ENCODE measurements at regions not wholly inside any gene's neighbourhood (a gene's known extent, or its start where the extent isn't known, plus 50 kb on each side); places are given as distances from the start of the nearest gene placed in this dataset.

DNA sequence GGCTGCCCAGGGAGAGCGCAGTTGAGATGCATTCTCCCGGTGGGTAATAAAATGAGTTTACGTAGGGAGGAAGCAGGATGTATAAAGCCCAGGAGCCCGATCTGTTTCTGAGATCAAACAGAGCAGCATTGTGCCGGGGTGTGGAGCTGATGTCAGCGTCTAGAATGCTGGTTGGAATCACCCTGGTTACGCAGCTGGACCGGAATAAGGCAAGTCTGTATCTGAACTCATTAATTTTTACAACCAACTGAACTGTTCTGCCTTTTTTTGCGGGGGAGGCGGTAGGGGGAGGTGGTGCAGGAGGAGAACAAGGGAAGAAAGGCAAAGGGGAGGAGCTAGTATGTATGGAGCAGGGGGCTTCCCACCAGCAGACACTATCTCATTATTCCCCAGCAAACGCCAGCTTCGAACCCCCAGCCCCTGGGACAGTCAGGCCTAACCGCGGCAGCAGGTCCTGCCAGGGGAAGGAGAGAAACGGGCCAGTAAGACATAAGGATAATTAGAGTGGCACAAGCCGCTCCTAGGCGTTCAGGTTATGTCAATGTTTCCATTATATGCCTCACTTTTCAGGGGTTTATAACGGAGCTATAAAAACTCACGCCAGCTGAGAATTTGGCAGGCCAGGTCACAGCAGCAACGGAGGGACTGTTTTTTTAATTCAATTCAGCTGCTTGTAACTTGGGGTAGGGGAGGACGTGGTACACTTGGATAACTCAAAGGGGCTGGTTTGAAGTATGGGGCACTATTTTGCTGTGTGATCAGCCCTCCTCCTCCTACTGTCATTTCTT, 175.3 kb upstream of the HES1 start (continued):
- TF ChIP-seq, protein P1, sequence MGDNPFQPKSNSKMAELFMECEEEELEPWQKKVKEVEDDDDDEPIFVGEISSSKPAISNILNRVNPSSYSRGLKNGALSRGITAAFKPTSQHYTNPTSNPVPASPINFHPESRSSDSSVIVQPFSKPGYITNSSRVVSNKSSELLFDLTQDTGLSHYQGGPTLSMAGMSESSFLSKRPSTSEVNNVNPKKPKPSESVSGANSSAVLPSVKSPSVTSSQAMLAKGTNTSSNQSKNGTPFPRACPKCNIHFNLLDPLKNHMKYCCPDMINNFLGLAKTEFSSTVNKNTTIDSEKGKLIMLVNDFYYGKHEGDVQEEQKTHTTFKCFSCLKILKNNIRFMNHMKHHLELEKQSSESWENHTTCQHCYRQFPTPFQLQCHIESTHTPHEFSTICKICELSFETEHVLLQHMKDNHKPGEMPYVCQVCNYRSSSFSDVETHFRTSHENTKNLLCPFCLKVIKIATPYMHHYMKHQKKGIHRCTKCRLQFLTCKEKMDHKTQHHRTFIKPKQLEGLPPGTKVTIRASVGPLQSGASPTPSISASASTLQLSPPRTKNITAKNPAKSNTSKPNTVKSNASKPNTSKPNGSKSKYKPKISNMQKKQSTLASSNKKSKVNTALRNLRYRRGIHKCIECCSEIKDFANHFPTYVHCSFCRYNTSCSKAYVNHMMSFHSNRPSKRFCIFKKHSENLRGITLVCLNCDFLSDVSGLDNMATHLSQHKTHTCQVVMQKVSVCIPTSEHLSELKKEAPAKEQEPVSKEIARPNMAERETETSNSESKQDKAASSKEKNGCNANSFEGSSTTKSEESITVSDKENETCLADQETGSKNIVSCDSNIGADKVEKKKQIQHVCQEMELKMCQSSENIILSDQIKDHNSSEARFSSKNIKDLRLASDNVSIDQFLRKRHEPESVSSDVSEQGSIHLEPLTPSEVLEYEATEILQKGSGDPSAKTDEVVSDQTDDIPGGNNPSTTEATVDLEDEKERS (tag by site-specific recombination; IDR thresholded peaks at IDR 0.05), result no peak
- TF ChIP-seq, protein P2, sequence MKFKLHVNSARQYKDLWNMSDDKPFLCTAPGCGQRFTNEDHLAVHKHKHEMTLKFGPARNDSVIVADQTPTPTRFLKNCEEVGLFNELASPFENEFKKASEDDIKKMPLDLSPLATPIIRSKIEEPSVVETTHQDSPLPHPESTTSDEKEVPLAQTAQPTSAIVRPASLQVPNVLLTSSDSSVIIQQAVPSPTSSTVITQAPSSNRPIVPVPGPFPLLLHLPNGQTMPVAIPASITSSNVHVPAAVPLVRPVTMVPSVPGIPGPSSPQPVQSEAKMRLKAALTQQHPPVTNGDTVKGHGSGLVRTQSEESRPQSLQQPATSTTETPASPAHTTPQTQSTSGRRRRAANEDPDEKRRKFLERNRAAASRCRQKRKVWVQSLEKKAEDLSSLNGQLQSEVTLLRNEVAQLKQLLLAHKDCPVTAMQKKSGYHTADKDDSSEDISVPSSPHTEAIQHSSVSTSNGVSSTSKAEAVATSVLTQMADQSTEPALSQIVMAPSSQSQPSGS (tag by site-specific recombination; IDR thresholded peaks at IDR 0.05; ENCODE audit: low read depth), result peak; percentile 25; the same call in 1 of the 2 replicates
- no peak for TF ChIP-seq ZNF174 (tag by site-specific recombination; IDR thresholded peaks at IDR 0.05)
- no peak for TF ChIP-seq ZNF501 (tag by site-specific recombination; IDR thresholded peaks at IDR 0.05)
- TF ChIP-seq, protein P3, sequence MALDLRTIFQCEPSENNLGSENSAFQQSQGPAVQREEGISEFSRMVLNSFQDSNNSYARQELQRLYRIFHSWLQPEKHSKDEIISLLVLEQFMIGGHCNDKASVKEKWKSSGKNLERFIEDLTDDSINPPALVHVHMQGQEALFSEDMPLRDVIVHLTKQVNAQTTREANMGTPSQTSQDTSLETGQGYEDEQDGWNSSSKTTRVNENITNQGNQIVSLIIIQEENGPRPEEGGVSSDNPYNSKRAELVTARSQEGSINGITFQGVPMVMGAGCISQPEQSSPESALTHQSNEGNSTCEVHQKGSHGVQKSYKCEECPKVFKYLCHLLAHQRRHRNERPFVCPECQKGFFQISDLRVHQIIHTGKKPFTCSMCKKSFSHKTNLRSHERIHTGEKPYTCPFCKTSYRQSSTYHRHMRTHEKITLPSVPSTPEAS (tag by site-specific recombination; IDR thresholded peaks at IDR 0.05), result no peak
- no peak for TF ChIP-seq RBAK (tag by site-specific recombination; IDR thresholded peaks at IDR 0.05)
- TF ChIP-seq ZNF335 (tag by site-specific recombination; conservative IDR thresholded peaks at IDR 0.05), result 0 out of 2 replicates have a peak, but pooled peaks have one; percentile 37
- TF ChIP-seq, protein P4, sequence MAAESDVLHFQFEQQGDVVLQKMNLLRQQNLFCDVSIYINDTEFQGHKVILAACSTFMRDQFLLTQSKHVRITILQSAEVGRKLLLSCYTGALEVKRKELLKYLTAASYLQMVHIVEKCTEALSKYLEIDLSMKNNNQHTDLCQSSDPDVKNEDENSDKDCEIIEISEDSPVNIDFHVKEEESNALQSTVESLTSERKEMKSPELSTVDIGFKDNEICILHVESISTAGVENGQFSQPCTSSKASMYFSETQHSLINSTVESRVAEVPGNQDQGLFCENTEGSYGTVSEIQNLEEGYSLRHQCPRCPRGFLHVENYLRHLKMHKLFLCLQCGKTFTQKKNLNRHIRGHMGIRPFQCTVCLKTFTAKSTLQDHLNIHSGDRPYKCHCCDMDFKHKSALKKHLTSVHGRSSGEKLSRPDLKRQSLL (tag by site-specific recombination; IDR thresholded peaks at IDR 0.05), result no peak
- TF ChIP-seq IKZF3 (tag by site-specific recombination; IDR thresholded peaks at IDR 0.05), result no peak
- TF ChIP-seq ZFP3 (tag by site-specific recombination; IDR thresholded peaks at IDR 0.05; ENCODE audit: low read depth), result no peak
- TF ChIP-seq YY2 (tag by site-specific recombination; IDR thresholded peaks at IDR 0.05), result no peak
- no peak for TF ChIP-seq ZNF701 (tag by site-specific recombination; IDR thresholded peaks at IDR 0.05)
- no peak for TF ChIP-seq ZNF16 (tag by site-specific recombination; IDR thresholded peaks at IDR 0.05; ENCODE audit: low read depth)
- TF ChIP-seq, protein P5, sequence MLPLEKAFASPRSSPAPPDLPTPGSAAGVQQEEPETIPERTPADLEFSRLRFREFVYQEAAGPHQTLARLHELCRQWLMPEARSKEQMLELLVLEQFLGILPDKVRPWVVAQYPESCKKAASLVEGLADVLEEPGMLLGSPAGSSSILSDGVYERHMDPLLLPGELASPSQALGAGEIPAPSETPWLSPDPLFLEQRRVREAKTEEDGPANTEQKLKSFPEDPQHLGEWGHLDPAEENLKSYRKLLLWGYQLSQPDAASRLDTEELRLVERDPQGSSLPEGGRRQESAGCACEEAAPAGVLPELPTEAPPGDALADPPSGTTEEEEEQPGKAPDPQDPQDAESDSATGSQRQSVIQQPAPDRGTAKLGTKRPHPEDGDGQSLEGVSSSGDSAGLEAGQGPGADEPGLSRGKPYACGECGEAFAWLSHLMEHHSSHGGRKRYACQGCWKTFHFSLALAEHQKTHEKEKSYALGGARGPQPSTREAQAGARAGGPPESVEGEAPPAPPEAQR (tag by site-specific recombination; IDR thresholded peaks at IDR 0.05), result no peak
- no peak for TF ChIP-seq ZNF239 (tag by site-specific recombination; IDR thresholded peaks at IDR 0.05)
- TF ChIP-seq, protein P6, sequence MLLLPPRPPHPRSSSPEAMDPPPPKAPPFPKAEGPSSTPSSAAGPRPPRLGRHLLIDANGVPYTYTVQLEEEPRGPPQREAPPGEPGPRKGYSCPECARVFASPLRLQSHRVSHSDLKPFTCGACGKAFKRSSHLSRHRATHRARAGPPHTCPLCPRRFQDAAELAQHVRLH (tag by site-specific recombination; IDR thresholded peaks at IDR 0.05), result no peak
- peak; percentile 82 for TF ChIP-seq HOXD13 (CRISPR knock-in tag; IDR thresholded peaks at IDR 0.05; ENCODE audit: borderline replicate concordance)
- no peak for TF ChIP-seq ZNF37A (tag by site-specific recombination; IDR thresholded peaks at IDR 0.05)
- no peak for TF ChIP-seq ZNF266 (tag by site-specific recombination; IDR thresholded peaks at IDR 0.05; ENCODE audit: low read depth)
- TF ChIP-seq ZBTB20 (tag by site-specific recombination; IDR thresholded peaks at IDR 0.05), result peak; percentile 77
- TF ChIP-seq ZNF626 (tag by site-specific recombination; IDR thresholded peaks at IDR 0.05), result no peak
- TF ChIP-seq ZNF211 (tag by site-specific recombination; IDR thresholded peaks at IDR 0.05; ENCODE audit: low read depth), result no peak
- TF ChIP-seq SCRT1 (tag by site-specific recombination; IDR thresholded peaks at IDR 0.05; ENCODE audit: borderline replicate concordance), result peak; percentile 25; the same call in 1 of the 2 replicates
- TF ChIP-seq ZNF341 (tag by site-specific recombination; IDR thresholded peaks at IDR 0.05; ENCODE audit: low read depth), result peak; percentile 57
- no peak for TF ChIP-seq ZNF157 (tag by site-specific recombination; IDR thresholded peaks at IDR 0.05)
- peak; percentile 86 for TF ChIP-seq ZNF629 (tag by site-specific recombination; IDR thresholded peaks at IDR 0.05)
- peak; percentile 69 for TF ChIP-seq EGR2 (tag by site-specific recombination; IDR thresholded peaks at IDR 0.05; ENCODE audit: low read depth)
- TF ChIP-seq, protein P7, sequence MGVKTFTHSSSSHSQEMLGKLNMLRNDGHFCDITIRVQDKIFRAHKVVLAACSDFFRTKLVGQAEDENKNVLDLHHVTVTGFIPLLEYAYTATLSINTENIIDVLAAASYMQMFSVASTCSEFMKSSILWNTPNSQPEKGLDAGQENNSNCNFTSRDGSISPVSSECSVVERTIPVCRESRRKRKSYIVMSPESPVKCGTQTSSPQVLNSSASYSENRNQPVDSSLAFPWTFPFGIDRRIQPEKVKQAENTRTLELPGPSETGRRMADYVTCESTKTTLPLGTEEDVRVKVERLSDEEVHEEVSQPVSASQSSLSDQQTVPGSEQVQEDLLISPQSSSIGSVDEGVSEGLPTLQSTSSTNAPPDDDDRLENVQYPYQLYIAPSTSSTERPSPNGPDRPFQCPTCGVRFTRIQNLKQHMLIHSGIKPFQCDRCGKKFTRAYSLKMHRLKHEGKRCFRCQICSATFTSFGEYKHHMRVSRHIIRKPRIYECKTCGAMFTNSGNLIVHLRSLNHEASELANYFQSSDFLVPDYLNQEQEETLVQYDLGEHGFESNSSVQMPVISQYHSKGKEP (tag by site-specific recombination; IDR thresholded peaks at IDR 0.05), result no peak
- 0 out of 2 replicates have a peak, but pooled peaks have one; percentile 54 for TF ChIP-seq ZNF366 (tag by site-specific recombination; conservative IDR thresholded peaks at IDR 0.05)

All from HEK293 (cell line).